ENCODE measurements at regions not wholly inside any gene's neighbourhood (a gene's known extent, or its start where the extent isn't known, plus 50 kb on each side); places are given as distances from the start of the nearest gene placed in this dataset.
"Not testable (repeated sequence)": the region's sequence is repeated elsewhere in the genome, so short reads cannot be mapped to it uniquely, and the experiment has no call there.

DNA sequence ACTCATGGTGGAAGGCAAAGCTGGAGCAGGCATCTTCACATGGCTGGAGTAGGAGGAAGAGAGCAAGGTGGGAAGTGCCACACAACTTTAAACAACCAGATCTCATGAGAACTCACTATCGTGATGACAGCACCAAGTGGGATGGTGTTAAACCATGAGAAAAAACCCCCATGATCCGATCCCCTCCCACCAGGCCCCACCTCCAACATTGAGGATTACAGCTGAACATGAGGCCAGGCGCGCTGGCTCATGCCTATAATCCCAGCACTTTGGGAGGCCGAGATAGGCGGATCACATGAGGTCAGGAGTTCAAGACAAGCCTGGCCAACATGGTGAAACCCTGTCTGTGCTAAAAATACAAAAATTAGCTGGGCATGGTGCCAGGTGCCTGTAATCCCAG lies 66.5 kb upstream of the CAPZB start:
- H3K4me1 ChIP-seq (ENCODE audit: control insufficient read depth, insufficient read depth, low read depth, low read length); H2BK15ac ChIP-seq (ENCODE audit: low read depth, poor library complexity, severe bottlenecking); H2BK12ac ChIP-seq (ENCODE audit: low read length in 2 of 2); DNase-seq; H3K4me3 ChIP-seq (ENCODE audit: insufficient read depth in 1 of 2, low read depth in 1 of 2, low read length in 2 of 2); H3K4me2 ChIP-seq (ENCODE audit: low read length, poor library complexity, severe bottlenecking); H4K8ac ChIP-seq (ENCODE audit: low read length); H3K4ac ChIP-seq (ENCODE audit: low read depth in 1 of 2, low read length in 2 of 2); H2AFZ ChIP-seq (ENCODE audit: low read depth, low read length); H4K91ac ChIP-seq (ENCODE audit: low read length); H3K9ac ChIP-seq (ENCODE audit: low read length); H2BK120ac ChIP-seq (ENCODE audit: low read depth, low read length); H3K36me3 ChIP-seq (ENCODE audit: control insufficient read depth in 1 of 2, insufficient read depth in 2 of 2, low read depth in 1 of 2, low read length in 2 of 2); H3K14ac ChIP-seq (ENCODE audit: low read length in 2 of 2); H3K79me1 ChIP-seq (replicated peaks; ENCODE audit: low read length, poor library complexity, severe bottlenecking); H3K18ac ChIP-seq (ENCODE audit: low read depth in 1 of 2, low read length in 2 of 2); H2AK5ac ChIP-seq (ENCODE audit: low read length, severe bottlenecking); H3K27ac ChIP-seq (ENCODE audit: low read length, poor library complexity, severe bottlenecking); H3K27me3 ChIP-seq (ENCODE audit: control insufficient read depth in 1 of 2, insufficient read depth in 1 of 2, low read length in 2 of 2); H2BK5ac ChIP-seq (ENCODE audit: low read depth, low read length, poor library complexity, severe bottlenecking); H3K23ac ChIP-seq (ENCODE audit: low read length in 2 of 2): not testable (repeated sequence)
- 73% methylated on average over 6 of the region's 6 CpGs for WGBS
- peaks cover 19% of the 10 kb centered on the region for H3K9me3 ChIP-seq (ENCODE audit: control insufficient read depth, low read length)

DNA sequence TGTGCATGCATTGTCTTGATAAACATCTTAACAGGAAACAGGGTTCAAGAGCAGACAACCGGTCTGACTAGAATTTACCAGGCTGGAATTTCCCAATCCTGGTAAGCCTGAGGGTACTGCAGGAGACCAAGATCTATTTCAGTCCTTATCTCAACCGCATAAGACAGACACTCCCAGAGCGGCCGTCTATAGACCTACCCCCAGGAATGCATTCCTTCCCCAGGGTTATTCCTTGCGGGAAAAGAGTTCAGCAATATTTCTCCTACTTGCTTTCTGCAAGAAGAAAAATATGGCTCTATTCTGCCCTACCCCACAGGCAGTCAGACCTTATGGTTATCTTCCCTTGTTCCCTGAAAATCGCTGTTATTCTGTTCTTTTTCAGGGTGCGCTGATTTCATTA lies 65.1 kb upstream of the CAPZB start:
- not testable (repeated sequence) for H3K4me2 ChIP-seq (ENCODE audit: low read length, poor library complexity, severe bottlenecking); H2BK15ac ChIP-seq (ENCODE audit: low read depth, poor library complexity, severe bottlenecking); H2BK5ac ChIP-seq (ENCODE audit: low read depth, low read length, poor library complexity, severe bottlenecking); DNase-seq; H3K4ac ChIP-seq (ENCODE audit: low read depth in 1 of 2, low read length in 2 of 2); H3K18ac ChIP-seq (ENCODE audit: low read depth in 1 of 2, low read length in 2 of 2); H3K27me3 ChIP-seq (ENCODE audit: control insufficient read depth in 1 of 2, insufficient read depth in 1 of 2, low read length in 2 of 2); H3K79me1 ChIP-seq (replicated peaks; ENCODE audit: low read length, poor library complexity, severe bottlenecking); H3K36me3 ChIP-seq (ENCODE audit: control insufficient read depth in 1 of 2, insufficient read depth in 2 of 2, low read depth in 1 of 2, low read length in 2 of 2); H3K4me3 ChIP-seq (ENCODE audit: insufficient read depth in 1 of 2, low read depth in 1 of 2, low read length in 2 of 2); H4K8ac ChIP-seq (ENCODE audit: low read length); H3K27ac ChIP-seq (ENCODE audit: low read length, poor library complexity, severe bottlenecking); H2BK12ac ChIP-seq (ENCODE audit: low read length in 2 of 2); H3K9ac ChIP-seq (ENCODE audit: low read length); H3K23ac ChIP-seq (ENCODE audit: low read length in 2 of 2); H2AK5ac ChIP-seq (ENCODE audit: low read length, severe bottlenecking); H3K4me1 ChIP-seq (ENCODE audit: control insufficient read depth, insufficient read depth, low read depth, low read length); H3K14ac ChIP-seq (ENCODE audit: low read length in 2 of 2); H2BK120ac ChIP-seq (ENCODE audit: low read depth, low read length); H2AFZ ChIP-seq (ENCODE audit: low read depth, low read length); H4K91ac ChIP-seq (ENCODE audit: low read length)
- peaks cover 26% of the 10 kb centered on the region for H3K9me3 ChIP-seq (ENCODE audit: control insufficient read depth, low read length)
- 86% methylated on average over 5 of the region's 7 CpGs for WGBS

DNA sequence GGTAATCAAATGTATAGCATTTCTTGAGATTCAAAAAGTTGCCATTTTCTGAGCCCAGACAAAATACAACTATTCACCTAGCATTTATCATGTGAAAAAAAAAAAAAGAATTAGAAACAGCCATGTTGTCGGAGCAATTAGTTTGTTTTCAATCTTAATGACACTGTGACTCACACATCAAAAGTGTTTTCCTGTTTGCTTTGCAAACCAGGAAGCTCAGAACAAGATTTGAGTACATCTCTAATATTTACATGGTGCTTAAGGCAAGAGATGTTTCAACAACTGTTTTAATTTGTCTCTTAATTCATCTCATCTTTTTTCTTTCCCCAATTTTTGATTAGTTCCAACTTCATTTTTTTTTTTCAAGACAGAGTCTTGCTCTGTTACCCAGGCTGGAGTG lies 62.5 kb upstream of the CAPZB start:
- H3K36me3 ChIP-seq (ENCODE audit: control insufficient read depth in 1 of 2, insufficient read depth in 2 of 2, low read depth in 1 of 2, low read length in 2 of 2) = no peaks in the 10 kb centered on the region
- no peak overlapping the region for H3K9ac ChIP-seq (ENCODE audit: low read length)
- H3K23ac ChIP-seq (ENCODE audit: low read length in 2 of 2) = no peak overlapping the region
- H3K79me1 ChIP-seq (replicated peaks; ENCODE audit: low read length, poor library complexity, severe bottlenecking) = no peaks in the 10 kb centered on the region
- H2BK120ac ChIP-seq (ENCODE audit: low read depth, low read length) = no peak overlapping the region
- no peak overlapping the region for H2AFZ ChIP-seq (ENCODE audit: low read depth, low read length)
- no peak overlapping the region for H3K18ac ChIP-seq (ENCODE audit: low read depth in 1 of 2, low read length in 2 of 2)
- H4K8ac ChIP-seq (ENCODE audit: low read length) = no peak overlapping the region
- no peak for DNase-seq
- no peak overlapping the region for H3K4me2 ChIP-seq (ENCODE audit: low read length, poor library complexity, severe bottlenecking)
- H2BK15ac ChIP-seq (ENCODE audit: low read depth, poor library complexity, severe bottlenecking) = no peak overlapping the region
- H2AK5ac ChIP-seq (ENCODE audit: low read length, severe bottlenecking) = no peak overlapping the region
- H2BK5ac ChIP-seq (ENCODE audit: low read depth, low read length, poor library complexity, severe bottlenecking) = no peak overlapping the region
- no CpG with 5 or more reads among the region's 1 CpG for WGBS
- H3K27me3 ChIP-seq (ENCODE audit: control insufficient read depth in 1 of 2, insufficient read depth in 1 of 2, low read length in 2 of 2) = peaks cover 0 to 4% of the 10 kb centered on the region in 2 experiments
- H2BK12ac ChIP-seq (ENCODE audit: low read length in 2 of 2) = no peak overlapping the region
- H3K14ac ChIP-seq (ENCODE audit: low read length in 2 of 2) = no peak overlapping the region
- no peak overlapping the region for H3K4me3 ChIP-seq (ENCODE audit: insufficient read depth in 1 of 2, low read depth in 1 of 2, low read length in 2 of 2)
- no peak overlapping the region for H4K91ac ChIP-seq (ENCODE audit: low read length)
- H3K4me1 ChIP-seq (ENCODE audit: control insufficient read depth, insufficient read depth, low read depth, low read length) = no peaks in the 10 kb centered on the region
- no peak overlapping the region for H3K27ac ChIP-seq (ENCODE audit: low read length, poor library complexity, severe bottlenecking)
- H3K9me3 ChIP-seq (ENCODE audit: control insufficient read depth, low read length) = peaks cover 29% of the 10 kb centered on the region
- H3K4ac ChIP-seq (ENCODE audit: low read depth in 1 of 2, low read length in 2 of 2) = no peak overlapping the region

DNA sequence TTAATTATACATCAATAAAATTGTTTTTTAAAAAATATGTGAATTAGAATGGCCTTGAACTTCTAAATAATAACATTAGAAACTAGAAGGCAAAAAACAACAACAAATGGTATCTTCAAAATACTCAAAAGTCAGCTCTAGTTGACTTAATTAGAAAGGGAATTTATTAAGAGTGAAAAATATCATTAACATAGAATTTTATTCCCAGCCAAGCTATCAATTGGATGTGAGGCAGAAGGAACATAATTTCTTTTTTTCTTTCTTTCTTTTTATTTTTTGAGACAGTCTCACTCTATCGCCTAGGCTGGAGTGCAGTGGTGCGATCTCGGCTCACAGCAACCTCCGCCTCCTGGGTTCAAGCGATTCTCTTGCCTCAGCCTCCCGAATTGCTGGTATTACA lies 51.2 kb upstream of the CAPZB start:
- Histone ChIP-seq H3K9ac (ENCODE audit: low read length) (no peak overlapping the region), H2BK5ac (ENCODE audit: low read depth, low read length, poor library complexity, severe bottlenecking) (no peak overlapping the region), H3K4me1 (ENCODE audit: control insufficient read depth, insufficient read depth, low read depth, low read length) (no peaks in the 10 kb centered on the region), H3K27me3 (ENCODE audit: control insufficient read depth in 1 of 2, insufficient read depth in 1 of 2, low read length in 2 of 2) (no peaks in the 10 kb centered on the region), H3K9me3 (ENCODE audit: control insufficient read depth, low read length) (peaks cover 4% of the 10 kb centered on the region), H3K14ac (ENCODE audit: low read length in 2 of 2) (no peak overlapping the region), H3K23ac (ENCODE audit: low read length in 2 of 2) (no peak overlapping the region), H3K27ac (ENCODE audit: low read length, poor library complexity, severe bottlenecking) (no peak overlapping the region), H2AK5ac (ENCODE audit: low read length, severe bottlenecking) (no peak overlapping the region), H3K36me3 (ENCODE audit: control insufficient read depth in 1 of 2, insufficient read depth in 2 of 2, low read depth in 1 of 2, low read length in 2 of 2) (no peaks in the 10 kb centered on the region), H3K79me1 (replicated peaks; ENCODE audit: low read length, poor library complexity, severe bottlenecking) (no peaks in the 10 kb centered on the region), H2BK15ac (ENCODE audit: low read depth, poor library complexity, severe bottlenecking) (no peak overlapping the region), H3K4me2 (ENCODE audit: low read length, poor library complexity, severe bottlenecking) (no peak overlapping the region), H3K18ac (ENCODE audit: low read depth in 1 of 2, low read length in 2 of 2) (no peak overlapping the region), H3K4me3 (ENCODE audit: insufficient read depth in 1 of 2, low read depth in 1 of 2, low read length in 2 of 2) (no peak overlapping the region), H2AFZ (ENCODE audit: low read depth, low read length) (no peak overlapping the region), H3K4ac (ENCODE audit: low read depth in 1 of 2, low read length in 2 of 2) (no peak overlapping the region), H4K91ac (ENCODE audit: low read length) (no peak overlapping the region), H4K8ac (ENCODE audit: low read length) (no peak overlapping the region), H2BK12ac (ENCODE audit: low read length in 2 of 2) (no peak overlapping the region), H2BK120ac (ENCODE audit: low read depth, low read length) (no peak overlapping the region)
- 95% methylated on average over 4 of the region's 6 CpGs for whole genome bisulfite sequencing
- DNase-seq = no peak

All from mesenchymal stem cell (in vitro differentiated cells and primary cell).